Body of pancreas (tissue), 4 donors: ENCODE measurements at regions not wholly inside any gene's neighbourhood (a gene's known extent, or its start where the extent isn't known, plus 50 kb on each side); places are given as distances from the start of the nearest gene placed in this dataset.

Experiments used
- ATAC-seq: fragments of 150-250 bp; one replicate; pipeline ENCODE4 v1.9.1; 2016
- DNase-seq, 4 donors: peaks; one replicate each; pipeline ENCODE4 v3.0.0-alpha.2; 2019
- H3K27ac ChIP-seq, 4 donors: fragments of 200-600 bp; sonication (generic); 1 replicate in 3 of 4; 2 replicates in 1 of 4; pipeline versions ENCODE4 v1.5.1 to v1.6.1; 2016 to 2019; ENCODE audit warnings: mild to moderate bottlenecking in 1 of 4, mixed read lengths in 1 of 4, moderate library complexity in 1 of 4
- H3K27me3 ChIP-seq, 2 donors: fragments of 200-600 bp; sonication (generic); one replicate each; pipeline ENCODE4 v1.6.0; 2016; ENCODE audit warnings: mild to moderate bottlenecking in 1 of 2
- H3K36me3 ChIP-seq, 2 donors: fragments of 200-600 bp; sonication (generic); replicated peaks in 1 of 2; 2 replicates each; pipeline ENCODE4 v1.5.1; 2016; ENCODE audit warnings: low read depth in 2 of 2; ENCODE audit not compliant: insufficient read depth in 1 of 2
- H3K4me1 ChIP-seq: fragments of 200-600 bp; sonication (generic); one replicate; pipeline ENCODE4 v1.6.0; 2016
- H3K4me3 ChIP-seq, 2 donors: fragments of 200-600 bp; sonication (generic); 1 replicate in 1 of 2; 2 replicates in 1 of 2; pipeline ENCODE4 v1.5.1; 2016 to 2019
- H3K9me3 ChIP-seq, 3 donors: fragments of 200-600 bp; sonication (generic); 1 replicate in 2 of 3; 2 replicates in 1 of 3; pipeline ENCODE4 v1.5.1; 2016
- POLR2A ChIP-seq, 3 donors: fragments of 450-650 bp; IDR thresholded peaks; one replicate each; pipeline ENCODE4 v1.6.1; 2016; ENCODE audit warnings: antibody characterized with exemption in 3 of 3, mild to moderate bottlenecking in 2 of 3
- WGBS, 2 donors: methylation state at CpG; one replicate each; pipeline ENCODE4 v1.1.5; 2017; 5-methylcytosine and 5-hydroxymethylcytosine counted together
- intact Hi-C: fragments of 100-400 bp; cut with DNase I; formaldehyde crosslinking; loops from one replicate; pipeline ENCODE4 v1.15.1; 2023
- TF ChIP-seq, protein P1 (sequence below), 7 experiments: fragments of 450-650 bp in 4 of 7; fragments of 200-600 bp in 3 of 7; sonication (generic) in 3 of 7; IDR thresholded peaks; one replicate each; pipeline ENCODE4 v1.5.1; 2016 to 2019; ENCODE audit warnings: antibody characterized with exemption in 7 of 7

DNA sequence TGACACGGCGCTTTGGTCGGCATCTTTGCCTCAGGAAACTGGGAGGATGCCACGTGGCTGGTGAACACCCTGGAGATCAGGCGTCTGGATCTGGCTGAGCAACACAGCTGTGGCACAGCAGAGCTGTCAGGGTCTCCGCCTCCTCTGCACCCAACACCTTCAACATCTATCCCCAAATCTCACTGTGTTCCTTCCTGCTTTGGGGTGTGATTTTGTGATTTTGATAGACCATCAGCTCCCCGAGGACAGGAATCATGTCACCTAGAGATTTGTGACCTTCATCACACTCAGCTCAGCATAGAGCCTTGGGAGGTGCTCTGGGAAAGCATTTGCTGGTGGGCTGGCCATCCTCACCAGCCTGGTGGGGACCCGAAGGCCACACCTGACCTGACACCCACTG is 203.7 kb upstream of the FOXQ1 start:
- intact Hi-C loops, result no loop called here
- no peak overlapping the region for H3K4me3 ChIP-seq
- H3K36me3 ChIP-seq, result no peaks in the 10 kb centered on the region
- TF ChIP-seq POLR2A (IDR thresholded peaks at IDR 0.05), result no peak
- TF ChIP-seq, protein P1, sequence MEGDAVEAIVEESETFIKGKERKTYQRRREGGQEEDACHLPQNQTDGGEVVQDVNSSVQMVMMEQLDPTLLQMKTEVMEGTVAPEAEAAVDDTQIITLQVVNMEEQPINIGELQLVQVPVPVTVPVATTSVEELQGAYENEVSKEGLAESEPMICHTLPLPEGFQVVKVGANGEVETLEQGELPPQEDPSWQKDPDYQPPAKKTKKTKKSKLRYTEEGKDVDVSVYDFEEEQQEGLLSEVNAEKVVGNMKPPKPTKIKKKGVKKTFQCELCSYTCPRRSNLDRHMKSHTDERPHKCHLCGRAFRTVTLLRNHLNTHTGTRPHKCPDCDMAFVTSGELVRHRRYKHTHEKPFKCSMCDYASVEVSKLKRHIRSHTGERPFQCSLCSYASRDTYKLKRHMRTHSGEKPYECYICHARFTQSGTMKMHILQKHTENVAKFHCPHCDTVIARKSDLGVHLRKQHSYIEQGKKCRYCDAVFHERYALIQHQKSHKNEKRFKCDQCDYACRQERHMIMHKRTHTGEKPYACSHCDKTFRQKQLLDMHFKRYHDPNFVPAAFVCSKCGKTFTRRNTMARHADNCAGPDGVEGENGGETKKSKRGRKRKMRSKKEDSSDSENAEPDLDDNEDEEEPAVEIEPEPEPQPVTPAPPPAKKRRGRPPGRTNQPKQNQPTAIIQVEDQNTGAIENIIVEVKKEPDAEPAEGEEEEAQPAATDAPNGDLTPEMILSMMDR (IDR thresholded peaks at IDR 0.05), result no peak
- H3K27ac ChIP-seq, result no peak overlapping the region
- DNase-seq (no peak), ATAC-seq (no peak)
- H3K9me3 ChIP-seq, result no peaks in the 10 kb centered on the region
- H3K4me1 ChIP-seq, result peaks cover 12% of the 10 kb centered on the region
- H3K27me3 ChIP-seq, result no peaks in the 10 kb centered on the region
- 79 to 86% methylated on average over 7 to 8 of the region's 8 CpGs for WGBS, 2 donors

DNA sequence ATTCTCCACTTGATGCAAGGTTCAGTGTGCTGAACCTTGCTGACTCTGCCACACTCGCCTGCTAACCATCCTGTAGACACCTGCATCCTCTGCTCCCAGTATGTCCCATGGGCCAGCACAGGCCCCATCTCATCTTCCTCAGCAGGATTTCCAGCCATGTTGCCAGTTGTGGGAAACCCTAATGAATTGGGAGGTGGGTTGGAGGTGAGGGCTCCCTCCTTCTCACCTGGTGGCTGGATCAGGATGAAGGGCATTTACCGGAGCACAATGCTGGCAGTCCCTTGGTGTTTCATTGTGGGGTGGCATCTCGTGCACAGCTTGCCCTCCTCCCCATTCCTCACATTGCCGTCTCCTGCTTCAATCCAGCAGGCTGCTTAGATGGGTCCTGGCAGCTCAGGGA is 204.3 kb upstream of the FOXQ1 start:
- no peak for DNase-seq
- H3K4me3 ChIP-seq, result no peak overlapping the region
- WGBS, 2 donors, result 84 to 95% methylated on average over 4 of the region's 4 CpGs
- no peaks in the 10 kb centered on the region for H3K27me3 ChIP-seq
- H3K4me1 ChIP-seq, result peaks cover 12% of the 10 kb centered on the region
- no peaks in the 10 kb centered on the region for H3K36me3 ChIP-seq
- no peak overlapping the region for H3K27ac ChIP-seq
- no peak for ATAC-seq
- H3K9me3 ChIP-seq, result no peaks in the 10 kb centered on the region
- TF ChIP-seq, protein P1 (IDR thresholded peaks at IDR 0.05), result no peak
- no peak for TF ChIP-seq POLR2A (IDR thresholded peaks at IDR 0.05)
- intact Hi-C loops, result no loop called here

DNA sequence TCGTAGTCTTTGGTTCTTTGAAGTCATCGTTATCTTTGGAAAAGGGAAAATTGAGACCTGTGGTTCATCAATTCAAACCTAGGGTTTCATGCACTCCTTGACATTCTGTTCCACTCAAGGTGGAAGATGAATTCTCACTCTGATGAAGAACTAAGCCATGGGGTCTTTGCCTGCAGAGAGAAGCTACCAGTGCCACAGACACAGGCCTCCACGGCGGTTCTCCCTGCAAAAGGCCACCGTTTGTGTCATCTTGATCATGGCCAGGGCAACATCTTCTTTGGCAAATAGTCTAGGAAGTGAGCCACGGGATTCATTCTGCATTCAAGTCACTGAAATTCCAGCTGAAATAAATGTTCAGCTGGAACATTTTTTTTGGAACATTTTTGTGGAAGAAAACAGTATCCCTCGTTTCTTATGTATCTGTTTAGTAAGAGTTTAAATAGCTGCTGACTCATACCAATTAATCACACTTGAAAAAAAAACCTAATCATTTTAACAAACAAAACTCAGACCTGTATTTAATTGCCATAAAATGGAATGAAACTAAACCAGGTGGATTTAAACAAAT is 206.0 kb upstream of the FOXQ1 start:
- WGBS, 2 donors, result 69 to 71% methylated on average over 7 of the region's 7 CpGs
- Histone ChIP-seq H3K36me3 (no peaks in the 10 kb centered on the region), H3K27ac (no peak overlapping the region), H3K4me3 (no peak overlapping the region), H3K27me3 (no peaks in the 10 kb centered on the region), H3K9me3 (no peaks in the 10 kb centered on the region), H3K4me1 (peaks cover 12% of the 10 kb centered on the region)
- TF ChIP-seq, protein P1 (IDR thresholded peaks at IDR 0.05), result no peak
- no peak for TF ChIP-seq POLR2A (IDR thresholded peaks at IDR 0.05)
- no peak for DNase-seq
- intact Hi-C loops, result no loop called here
- ATAC-seq, result no peak

DNA sequence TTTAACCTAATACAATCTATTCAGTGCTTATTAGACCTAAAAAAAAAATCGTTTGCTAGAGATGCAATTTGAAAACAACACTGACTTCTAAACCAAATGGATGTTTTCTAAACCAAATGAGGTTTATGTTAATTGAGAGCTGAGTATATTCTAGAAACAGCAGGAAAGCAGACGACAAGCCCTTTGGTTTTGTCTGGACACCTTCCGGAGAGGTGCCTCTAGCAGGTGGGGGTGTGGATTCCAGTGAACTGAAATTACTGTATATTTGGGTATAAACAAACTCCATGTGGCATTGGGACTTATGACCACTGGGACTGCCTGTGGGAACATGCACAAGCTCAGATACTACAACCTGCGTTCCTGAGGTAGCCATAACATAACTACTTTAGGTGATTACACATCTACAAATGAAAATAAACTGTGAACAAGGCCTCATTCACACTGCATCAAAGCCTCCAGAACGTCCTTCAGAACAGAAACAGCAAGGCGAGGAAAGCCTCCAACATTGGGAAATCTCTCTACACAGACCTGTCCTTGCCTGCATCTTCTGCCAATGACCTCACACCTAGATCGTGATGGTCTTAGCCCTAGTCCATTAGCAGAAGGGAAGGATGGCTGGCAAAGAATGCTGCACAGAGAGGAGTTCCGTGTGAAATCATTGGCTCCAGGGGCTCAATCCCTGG is 206.8 kb upstream of the FOXQ1 start:
- intact Hi-C loops, result no loop called here
- no peak for ATAC-seq
- Histone ChIP-seq H3K4me3 (no peak overlapping the region), H3K27me3 (no peaks in the 10 kb centered on the region), H3K36me3 (no peaks in the 10 kb centered on the region), H3K9me3 (no peaks in the 10 kb centered on the region), H3K27ac (no peak overlapping the region), H3K4me1 (peaks cover 12% of the 10 kb centered on the region)
- TF ChIP-seq POLR2A (IDR thresholded peaks at IDR 0.05), result no peak
- TF ChIP-seq, protein P1 (IDR thresholded peaks at IDR 0.05), result no peak
- 60 to 61% methylated on average over 8 of the region's 8 CpGs for WGBS, 2 donors
- no peak for DNase-seq
